HG03432 (cell line): ENCODE measurements at regions not wholly inside any gene's neighbourhood (a gene's known extent, or its start where the extent isn't known, plus 50 kb on each side); places are given as distances from the start of the nearest gene placed in this dataset.
A peak's percentile ranks its signal among the peaks of the same experiment; 100 is the strongest.
"Not testable (repeated sequence)": the region's sequence is repeated elsewhere in the genome, so short reads cannot be mapped to it uniquely, and the experiment has no call there.

Experiments used
- ATAC-seq: cut with Tn5 transposase; IDR thresholded peaks from one replicate; pipeline ENCODE4 v1.9.1; 2021; ENCODE audit warnings: mild to moderate bottlenecking, moderate library complexity; ENCODE audit not compliant: unreplicated experiment

GRCh38 chr3:159339131-159339530 is 537.3 kb downstream of the MFSD1 start:
- no peak for ATAC-seq

DNA sequence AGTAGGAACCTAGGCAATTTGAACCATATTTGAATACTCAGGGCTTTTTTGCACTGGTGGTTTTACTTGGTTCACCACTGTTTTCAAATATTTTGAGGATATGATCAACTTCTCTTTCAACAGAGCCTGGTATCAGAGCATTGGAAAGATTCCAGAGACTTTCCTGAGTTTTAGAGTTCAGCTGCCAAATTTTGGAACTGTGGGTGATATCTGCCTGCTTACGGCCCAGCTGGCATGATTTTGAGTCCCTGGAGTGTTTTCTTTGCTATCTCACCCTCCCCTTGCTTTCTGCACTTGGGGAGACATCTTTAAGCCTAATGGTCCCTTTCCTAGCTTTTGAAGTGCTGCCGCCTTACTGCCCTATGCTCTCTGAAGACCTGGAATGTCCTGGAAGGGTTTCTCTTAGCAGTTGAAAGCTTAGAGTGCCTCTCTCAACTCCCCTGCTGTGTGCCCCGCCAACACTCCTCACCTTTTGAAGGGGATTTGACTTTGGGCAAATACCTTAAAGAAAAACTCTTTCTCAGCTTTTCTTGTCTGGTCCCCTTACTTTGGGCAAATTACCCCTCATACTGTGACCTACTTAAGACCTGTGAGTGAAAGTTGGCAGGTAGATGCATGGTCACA is 539.1 kb downstream of the MFSD1 start:
- no peak for ATAC-seq

DNA sequence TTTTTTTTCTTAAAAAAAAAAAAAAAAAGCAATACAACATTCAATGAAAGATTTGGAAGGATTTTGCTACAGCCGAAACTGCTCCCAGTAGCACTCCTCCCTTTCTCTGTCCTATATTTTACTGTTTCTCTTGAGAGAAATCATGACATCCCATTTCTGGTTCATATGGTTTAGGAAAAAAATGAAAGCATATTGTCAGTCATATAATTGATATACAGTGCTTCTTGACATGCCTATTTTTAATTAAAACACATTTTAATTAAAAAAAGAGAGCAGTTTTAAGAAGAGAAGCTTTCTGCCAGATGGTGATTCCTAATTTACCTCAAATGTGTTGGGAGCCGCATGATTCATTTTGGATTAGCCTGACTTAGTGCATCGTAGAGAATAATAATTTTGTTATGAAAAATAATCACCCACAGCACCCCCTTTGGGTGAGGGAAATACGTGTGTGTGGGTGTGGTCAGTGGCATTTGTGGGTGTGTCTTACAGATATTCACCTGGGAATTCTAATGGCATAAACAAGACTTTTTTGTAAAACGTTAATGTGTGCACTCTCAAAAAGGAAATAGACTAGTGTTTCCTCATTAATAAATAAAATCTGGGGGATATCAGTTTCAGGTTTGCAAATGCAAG is 544.5 kb downstream of the MFSD1 start:
- ATAC-seq: no peak

DNA sequence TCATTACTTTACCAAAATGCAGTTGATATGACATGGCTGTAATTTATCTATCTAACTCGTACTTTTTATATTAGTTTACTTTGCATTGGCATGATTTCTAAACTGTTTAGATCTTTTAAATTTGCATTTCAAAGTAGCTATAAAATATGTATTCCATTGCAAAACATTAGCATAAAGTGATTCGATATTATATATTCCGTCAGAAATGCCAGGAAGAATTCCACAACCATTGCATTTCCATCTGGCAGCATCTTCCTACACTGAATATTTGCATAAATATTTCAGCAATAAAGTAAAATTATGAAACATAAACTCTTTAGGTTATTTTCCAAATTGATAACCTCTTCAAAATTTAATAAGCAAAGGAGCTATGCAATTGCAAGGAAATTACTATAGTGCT is 546.6 kb downstream of the MFSD1 start:
- no peak for ATAC-seq

DNA sequence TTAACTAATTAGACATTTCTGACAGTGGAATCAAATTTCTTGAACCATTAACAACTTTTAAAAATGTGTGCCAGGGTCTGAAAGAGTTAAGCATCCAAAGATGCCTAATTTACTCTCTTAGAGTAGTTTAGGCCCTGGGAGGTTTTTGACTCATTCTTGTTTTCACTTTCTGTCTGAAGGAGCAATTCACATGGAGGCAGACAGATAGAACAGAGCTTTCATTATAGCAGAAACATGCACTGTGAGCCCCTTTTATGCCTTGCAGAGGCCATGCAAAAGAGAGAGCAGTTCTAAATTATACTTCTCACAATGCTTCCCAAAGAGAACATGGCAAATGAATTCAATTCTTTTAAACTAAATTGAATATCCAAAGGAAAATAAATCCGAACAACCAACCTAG is 554.8 kb downstream of the MFSD1 start:
- peak; percentile 81 for ATAC-seq

GRCh38 chr3:159364511-159364910 is 562.7 kb downstream of the MFSD1 start:
- ATAC-seq: no peak

- no peak for ATAC-seq
These were observed 564.6 kb downstream of the MFSD1 start for GRCh38 chr3:159366476-159366875.

DNA sequence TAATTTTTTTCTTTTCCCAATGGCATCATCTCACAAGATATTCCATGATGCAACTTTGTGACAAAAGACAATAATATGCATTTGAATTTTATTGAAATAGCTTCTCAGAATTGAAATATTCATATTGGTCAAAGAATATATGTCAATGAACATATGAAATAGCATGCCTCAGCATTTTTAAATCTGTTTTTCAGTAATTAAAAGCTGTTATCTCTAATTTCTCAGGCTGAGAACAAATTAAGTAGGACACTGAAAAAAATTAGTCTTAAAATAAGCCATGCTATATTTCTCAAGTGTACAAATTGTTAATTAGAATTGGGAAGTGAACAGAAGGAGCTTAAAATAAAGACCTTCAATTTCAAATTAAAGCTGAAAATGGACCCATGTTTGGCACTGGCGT is 570.1 kb downstream of the MFSD1 start:
- no peak for ATAC-seq

- no peak for ATAC-seq
These were observed 576.7 kb downstream of the MFSD1 start for GRCh38 chr3:159378396-159379194.

- ATAC-seq: no peak
These were observed 579.0 kb downstream of the MFSD1 start for GRCh38 chr3:159380891-159381290.

DNA sequence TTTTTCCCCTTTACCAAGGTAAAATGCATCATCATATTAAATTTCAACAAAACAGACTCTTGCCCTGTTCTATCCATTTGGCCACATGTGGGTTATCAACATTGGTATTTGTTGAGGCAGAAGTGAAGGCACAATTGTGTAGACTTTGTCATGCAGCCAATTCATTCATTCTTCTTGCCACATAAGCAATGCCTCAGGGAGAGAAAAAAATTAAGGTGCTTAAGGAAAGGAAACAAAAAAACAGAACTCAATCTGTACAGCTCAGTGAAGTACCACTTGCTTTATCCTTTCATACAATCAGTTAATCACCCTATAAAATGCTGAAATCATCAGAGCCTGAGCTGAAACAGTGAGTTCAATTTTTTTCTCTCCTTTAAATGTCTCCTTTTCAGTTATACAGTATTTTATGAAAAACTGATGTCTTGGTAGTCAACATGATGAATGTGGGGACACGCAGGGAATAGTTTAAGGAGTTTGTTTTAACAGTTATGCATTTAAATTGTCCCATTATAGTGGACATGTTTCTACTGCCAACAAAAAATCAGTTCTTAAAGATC is 588.9 kb downstream of the MFSD1 start:
- ATAC-seq: no peak

GRCh38 chr3:159397683-159398082 is 591.0 kb upstream of the IL12A start:
- ATAC-seq: not testable (repeated sequence)

DNA sequence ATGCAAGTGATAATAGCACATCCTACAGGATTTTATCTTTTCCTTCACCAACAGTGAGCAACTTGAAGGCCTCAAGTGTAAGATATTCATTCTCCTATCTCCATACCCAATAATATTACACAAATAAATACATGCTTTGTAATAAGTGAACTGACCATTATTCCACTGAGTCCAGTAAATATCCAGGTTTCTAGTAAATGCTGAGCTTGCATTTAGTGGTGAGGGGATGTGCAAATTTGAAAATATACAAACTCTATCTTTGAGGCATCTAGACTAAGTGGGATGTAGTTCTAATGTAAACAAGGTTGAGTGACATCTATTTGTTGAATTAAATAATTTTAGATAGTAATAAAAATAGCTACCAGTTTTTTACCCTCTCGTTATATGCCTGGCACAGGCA is 587.6 kb upstream of the IL12A start:
- ATAC-seq: no peak

GRCh38 chr3:159409711-159410110 is 578.9 kb upstream of the IL12A start:
- not testable (repeated sequence) for ATAC-seq

DNA sequence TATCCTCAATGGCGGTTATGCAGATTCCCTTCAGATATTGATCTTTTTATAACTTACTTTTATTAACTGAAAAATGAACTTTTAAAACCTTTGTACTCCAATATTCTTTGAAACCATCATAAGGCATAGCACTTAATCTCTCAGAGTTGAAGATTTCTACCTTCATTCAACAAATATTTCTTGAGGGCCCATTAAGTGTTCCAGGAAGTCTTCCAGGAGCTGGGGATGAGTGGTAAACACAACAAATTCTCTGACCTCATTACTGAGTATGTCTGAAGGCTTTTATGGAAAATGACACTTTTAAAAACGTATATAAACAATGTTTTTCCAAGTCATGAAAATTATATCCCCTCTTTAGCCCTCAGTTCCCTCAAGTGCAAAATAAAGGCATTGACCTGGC is 575.3 kb upstream of the IL12A start:
- ATAC-seq: no peak

DNA sequence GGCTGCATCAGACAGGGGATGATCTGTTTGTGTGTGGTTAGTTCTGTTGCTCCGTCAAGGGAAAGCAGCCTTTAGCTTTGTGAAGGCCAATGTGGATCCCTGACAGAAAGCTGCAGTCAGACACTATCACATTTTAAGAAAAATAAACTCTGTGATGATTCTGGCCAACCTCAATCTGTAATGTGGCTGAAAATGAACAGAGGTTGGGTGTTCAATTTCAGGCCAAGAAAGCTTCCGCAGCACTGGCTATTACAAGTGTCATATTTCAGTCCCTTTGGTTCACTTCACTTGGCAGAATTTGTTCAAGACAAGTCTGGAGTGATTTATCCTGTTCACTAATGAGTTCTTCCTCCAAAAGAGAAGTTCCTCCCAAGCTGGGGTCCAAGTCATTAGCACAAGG is 571.8 kb upstream of the IL12A start:
- ATAC-seq: no peak

DNA sequence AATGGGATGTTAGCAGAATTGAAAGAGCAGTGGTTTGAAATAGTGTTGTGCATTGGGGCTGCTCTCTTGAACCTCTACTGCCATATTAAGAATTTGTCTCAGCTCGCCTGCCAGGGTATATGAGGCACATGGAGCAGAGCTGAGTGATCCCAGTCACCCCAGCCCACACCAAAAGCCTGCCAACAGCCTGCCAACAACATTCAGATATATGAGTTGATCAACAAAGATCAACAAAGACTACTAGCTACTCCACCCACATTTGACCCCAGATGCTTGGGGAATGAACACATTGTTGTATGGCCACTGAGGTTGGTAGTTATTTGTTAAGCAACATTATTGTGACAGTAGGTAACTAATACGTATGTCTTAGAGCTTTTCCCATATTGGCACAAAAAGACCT is 570.9 kb upstream of the IL12A start:
- no peak for ATAC-seq

GRCh38 chr3:159418571-159419526 is 569.8 kb upstream of the IL12A start:
- no peak for ATAC-seq

DNA sequence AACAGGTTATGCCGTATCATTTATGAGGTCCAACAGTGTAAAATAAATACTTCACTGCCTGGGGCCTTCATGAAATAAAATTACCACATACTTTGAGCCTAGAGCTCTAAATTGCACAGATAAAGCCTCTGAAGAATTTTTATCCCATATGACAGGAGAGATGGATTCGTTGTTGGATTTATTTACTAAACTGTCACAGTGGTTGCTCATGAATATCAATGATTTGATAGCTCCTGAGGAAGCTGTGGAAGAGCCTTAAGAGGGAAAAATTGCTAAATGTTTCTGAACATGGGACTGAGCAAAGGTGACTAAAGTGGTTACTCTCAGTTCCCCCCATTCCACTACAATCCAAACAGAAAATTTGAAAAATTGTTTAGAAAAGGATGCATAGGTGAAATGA is 558.9 kb upstream of the IL12A start:
- no peak for ATAC-seq

GRCh38 chr3:159432682-159433340 is 555.8 kb upstream of the IL12A start:
- ATAC-seq: no peak
